GM18511 (cell line): ENCODE measurements at regions not wholly inside any gene's neighbourhood (a gene's known extent, or its start where the extent isn't known, plus 50 kb on each side); places are given as distances from the start of the nearest gene placed in this dataset.
"Not testable (repeated sequence)": the region's sequence is repeated elsewhere in the genome, so short reads cannot be mapped to it uniquely, and the experiment has no call there.

Experiments used
- ATAC-seq: cut with Tn5 transposase; IDR thresholded peaks from one replicate; pipeline ENCODE4 v1.9.1; 2021; ENCODE audit warnings: mild to moderate bottlenecking, moderate library complexity; ENCODE audit not compliant: unreplicated experiment

GRCh38 chr15:99826157-99826780, 93.0 kb upstream of the LYSMD4 start:
- ATAC-seq, result no peak

DNA sequence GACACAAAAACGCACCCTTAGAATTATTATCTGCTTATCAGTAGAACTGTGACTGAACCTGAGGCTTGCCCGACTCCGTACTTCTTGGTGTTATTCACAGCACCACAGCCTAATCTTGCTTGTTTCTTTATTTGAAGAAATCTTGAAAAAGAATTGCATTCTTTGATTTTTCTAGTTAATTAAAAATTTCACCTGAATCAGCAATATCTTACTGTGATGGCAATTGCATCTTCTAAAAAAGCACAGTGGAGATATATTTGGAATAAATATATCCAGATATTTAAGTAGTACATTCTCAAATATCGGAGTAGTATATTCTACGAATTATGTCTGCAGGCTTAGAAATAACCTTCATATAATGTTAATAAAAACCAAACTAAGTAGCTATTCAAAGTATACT, 90.1 kb upstream of the LYSMD4 start:
- no peak for ATAC-seq

- no peak for ATAC-seq
Measured at GRCh38 chr15:99819981-99820718, 86.9 kb upstream of the LYSMD4 start.

- no peak for ATAC-seq
Measured at GRCh38 chr15:99818872-99819271, 85.6 kb upstream of the LYSMD4 start.

DNA sequence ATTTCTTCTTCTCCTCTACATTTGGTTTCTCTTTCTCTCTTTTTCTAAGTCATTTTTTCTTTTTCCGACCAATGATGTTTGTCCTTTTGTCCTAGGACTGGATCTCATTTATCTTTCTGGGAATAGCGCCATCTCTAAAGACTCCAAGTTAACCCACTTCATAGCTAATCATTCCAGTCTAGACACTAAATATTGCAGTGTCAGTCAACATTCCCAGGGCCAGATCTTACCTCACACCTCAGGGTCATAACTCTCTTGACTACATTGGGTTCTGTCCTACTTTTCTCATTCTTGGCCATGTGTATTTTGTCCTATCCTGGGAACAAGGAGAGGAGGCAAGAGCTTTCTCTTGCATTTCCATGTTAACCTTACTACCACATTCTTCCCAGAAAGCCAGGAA, 83.6 kb upstream of the LYSMD4 start:
- ATAC-seq, result not testable (repeated sequence)

- not testable (repeated sequence) for ATAC-seq
Measured at GRCh38 chr15:99810663-99811062, 77.4 kb upstream of the LYSMD4 start.

DNA sequence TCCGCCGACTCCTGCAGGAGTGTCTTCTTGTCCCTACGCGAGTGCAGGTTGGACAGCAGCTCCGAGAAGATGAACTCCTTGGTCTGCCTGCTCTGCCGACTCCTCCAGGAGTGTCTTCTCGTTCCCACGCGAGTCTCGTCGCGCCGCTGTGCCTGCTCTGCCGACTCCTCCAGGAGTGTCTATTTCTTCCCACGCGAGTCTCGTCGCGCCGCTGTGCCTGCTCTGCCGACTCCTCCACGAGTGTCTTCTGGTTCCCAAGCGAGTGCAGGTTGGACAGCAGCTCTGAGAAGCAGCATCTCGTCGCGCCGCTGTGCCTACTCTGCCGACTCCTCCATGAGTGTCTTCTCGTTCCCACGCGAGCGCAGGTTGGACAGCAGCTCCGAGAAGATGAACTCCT, 66.6 kb upstream of the LYSMD4 start:
- ATAC-seq, result not testable (repeated sequence)

- ATAC-seq, result not testable (repeated sequence)
Measured at GRCh38 chr15:99799182-99799853, 66.1 kb upstream of the LYSMD4 start.

GRCh38 chr15:99796940-99797870, 64.0 kb upstream of the LYSMD4 start:
- ATAC-seq, result not testable (repeated sequence)

DNA sequence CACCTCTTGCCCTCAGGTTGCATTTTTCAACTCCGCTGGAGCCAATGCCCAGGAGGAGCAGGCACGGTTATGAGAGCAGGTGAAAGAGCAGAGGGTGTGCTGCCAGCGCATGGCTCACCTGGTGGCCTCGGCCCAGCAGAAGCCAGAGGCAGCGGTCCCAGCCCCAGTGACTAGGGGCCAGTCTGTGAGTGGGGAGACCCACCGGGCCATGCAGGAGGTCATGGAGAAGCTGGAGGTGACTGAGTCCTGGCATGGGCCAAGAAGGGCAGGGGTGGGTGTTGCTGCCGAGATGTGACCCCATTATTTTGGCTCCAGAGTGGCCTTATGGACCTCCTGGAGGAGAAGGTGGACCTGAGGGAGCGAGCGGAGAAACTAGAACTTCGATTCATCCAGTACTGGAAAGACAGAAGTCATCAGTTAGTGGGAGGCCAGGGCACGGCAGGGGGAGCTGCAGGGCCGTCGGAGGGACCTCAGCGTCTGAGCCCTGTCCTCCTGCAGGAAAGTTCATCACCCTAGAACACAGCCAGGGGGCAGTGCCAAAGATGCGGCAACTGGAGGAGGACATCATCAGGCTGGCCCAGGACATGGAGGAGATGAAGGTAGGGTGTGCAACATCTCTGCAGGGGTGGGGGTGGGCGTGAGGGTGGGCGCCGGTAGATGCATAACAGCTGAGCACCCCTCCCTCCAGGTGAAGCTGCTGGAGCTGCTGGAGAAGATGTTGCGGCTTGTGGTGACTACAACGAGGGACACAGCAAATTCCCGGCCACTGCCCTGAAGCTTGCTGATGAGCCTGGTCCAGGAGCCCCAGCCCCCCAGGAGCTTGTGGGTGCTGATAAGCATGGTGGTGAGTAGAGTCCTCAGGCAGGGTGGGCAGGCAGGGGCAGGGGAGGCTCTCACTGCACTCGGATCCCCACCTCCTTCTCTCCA, 58.9 kb upstream of the LYSMD4 start:
- not testable (repeated sequence) for ATAC-seq

GRCh38 chr15:99790751-99791150, 57.5 kb upstream of the LYSMD4 start:
- ATAC-seq, result not testable (repeated sequence)

DNA sequence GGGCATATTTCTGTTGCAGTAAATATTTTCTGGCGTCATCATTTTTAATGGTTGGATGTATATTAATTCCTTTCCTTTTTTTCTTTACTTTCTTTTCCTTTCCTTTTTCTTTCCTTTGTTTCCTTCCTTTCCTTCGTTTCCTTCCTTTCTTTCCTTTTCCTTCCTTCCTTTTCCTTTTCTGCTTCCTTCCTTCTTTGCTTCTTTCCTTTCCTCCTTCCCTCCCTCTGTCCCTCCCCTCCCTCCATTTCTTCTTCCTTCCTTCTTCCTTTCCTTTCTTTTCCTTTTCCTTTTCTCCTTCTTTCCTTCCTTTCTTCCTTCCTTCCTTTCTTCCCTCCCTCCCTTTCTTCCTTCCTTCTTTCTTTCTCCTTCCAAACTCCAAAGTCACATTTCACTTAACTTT, 54.9 kb upstream of the LYSMD4 start:
- ATAC-seq, result no peak

GRCh38 chr15:99784800-99785199, 51.6 kb upstream of the LYSMD4 start:
- not testable (repeated sequence) for ATAC-seq

DNA sequence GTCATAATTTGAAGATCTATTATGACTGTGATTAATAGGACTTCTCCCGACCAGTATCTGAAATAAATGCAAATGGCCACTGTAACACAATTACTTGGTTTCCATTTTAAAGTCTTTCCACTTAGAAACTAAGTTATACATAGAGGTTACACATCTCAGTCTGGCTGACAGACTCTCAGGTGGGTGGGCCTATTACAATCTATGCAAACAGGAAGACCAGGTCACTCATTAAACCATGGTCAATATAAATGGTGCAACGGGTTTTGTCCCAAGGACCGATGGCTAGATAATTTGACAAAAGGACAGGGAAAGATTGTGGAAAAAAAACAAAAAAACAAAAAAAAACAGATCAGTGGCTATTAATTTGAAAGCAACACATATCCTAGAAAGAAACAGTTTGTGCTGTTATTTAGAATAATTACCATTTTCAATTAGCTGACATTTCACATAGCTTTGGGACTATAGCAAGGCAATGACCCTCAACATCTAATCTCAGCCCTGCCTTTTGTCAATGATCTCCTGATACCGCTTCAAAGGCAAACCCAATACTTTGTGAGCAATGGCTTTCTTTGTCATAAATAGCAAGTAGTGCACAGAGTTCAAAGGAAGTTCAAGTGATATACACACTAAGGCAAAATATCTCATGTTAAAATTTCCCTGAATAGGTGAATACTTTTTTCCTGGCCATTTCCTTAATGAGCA, 50.8 kb upstream of the LYSMD4 start:
- not testable (repeated sequence) for ATAC-seq
